WTC11 (cell line): ENCODE measurements at regions not wholly inside any gene's neighbourhood (a gene's known extent, or its start where the extent isn't known, plus 50 kb on each side); places are given as distances from the start of the nearest gene placed in this dataset.

Experiments
- ATAC-seq: fragments of 200-7000 bp; cut with Tn5 transposase; 2 replicates; pipeline ENCODE4 v1.10.0; 2021; ENCODE audit warnings: mild to moderate bottlenecking, moderate library complexity
- CTCF ChIA-PET: fragments of 300-600 bp; sonication (Branson Sonifier 250); formaldehyde crosslinking; loops from one replicate; lab custom pipeline; 2021; ENCODE audit warnings: antibody characterized with exemption; lab: Charles Lee
- POLR2A ChIA-PET: fragments of 350-600 bp; sonication (Branson Sonifier 250); formaldehyde crosslinking; loops from one replicate; lab custom pipeline; 2021; ENCODE audit warnings: antibody characterized with exemption; lab: Charles Lee
- DNase-seq: peaks from one replicate; pipeline ENCODE4 v3.0.0; 2021; ENCODE audit warnings: low spot score
- H3K27ac Mint-ChIP-seq: 2 replicates; pipeline ENCODE4 v1.8.0; 2021; ENCODE audit warnings: mixed read lengths
- H3K27me3 Mint-ChIP-seq: 2 replicates; pipeline ENCODE4 v1.8.0; 2021; ENCODE audit warnings: low read depth, mild to moderate bottlenecking, moderate library complexity, mixed read lengths
- H3K36me3 Mint-ChIP-seq: 2 replicates; pipeline ENCODE4 v1.8.0; 2021; ENCODE audit warnings: mixed read lengths
- H3K4me1 Mint-ChIP-seq: 2 replicates; pipeline ENCODE4 v1.8.0; 2022; ENCODE audit warnings: mixed read lengths
- H3K4me3 Mint-ChIP-seq: 2 replicates; pipeline ENCODE4 v1.8.0; 2021; ENCODE audit warnings: mild to moderate bottlenecking, moderate library complexity, mixed read lengths
- H3K9me3 Mint-ChIP-seq: 2 replicates; pipeline ENCODE4 v1.8.0; 2021; ENCODE audit warnings: mixed read lengths
- ATF1 ChIP-seq: sonication (generic); formaldehyde crosslinking; IDR thresholded peaks from 2 replicates; pipeline ENCODE4 v1.8.1; 2023; ENCODE audit warnings: mild to moderate bottlenecking, moderate library complexity, missing genetic modification reagents
- CREM ChIP-seq: sonication (generic); formaldehyde crosslinking; IDR thresholded peaks from 2 replicates; pipeline ENCODE4 v1.8.1; 2022; ENCODE audit warnings: mild to moderate bottlenecking, missing genetic modification reagents, moderate library complexity
- E2F5 ChIP-seq: sonication (generic); formaldehyde crosslinking; IDR thresholded peaks from 2 replicates; pipeline ENCODE4 v1.8.1; 2022; ENCODE audit warnings: mild to moderate bottlenecking, moderate library complexity, missing genetic modification reagents
- EMX1 ChIP-seq: fragments of 250-450 bp; sonication (Bioruptor Pico); IDR thresholded peaks from 2 replicates; pipeline ENCODE4 v1.8.0; 2021; ENCODE audit warnings: mild to moderate bottlenecking
- ESRRA ChIP-seq: sonication (generic); formaldehyde crosslinking; IDR thresholded peaks from 2 replicates; pipeline ENCODE4 v1.8.1; 2022; ENCODE audit warnings: mild to moderate bottlenecking, missing genetic modification reagents, borderline replicate concordance
- FOXJ3 ChIP-seq: sonication (generic); formaldehyde crosslinking; IDR thresholded peaks from 2 replicates; pipeline ENCODE4 v1.9.0; 2021; ENCODE audit warnings: missing genetic modification reagents, mild to moderate bottlenecking, borderline replicate concordance
- FOXK1 ChIP-seq: sonication (generic); formaldehyde crosslinking; IDR thresholded peaks from 2 replicates; pipeline ENCODE4 v1.8.0; 2022; ENCODE audit warnings: mild to moderate bottlenecking, moderate library complexity, missing genetic modification reagents
- IRF1 ChIP-seq: sonication (generic); formaldehyde crosslinking; IDR thresholded peaks from 2 replicates; pipeline ENCODE4 v1.8.0; 2023; ENCODE audit warnings: missing genetic modification reagents
- JAZF1 ChIP-seq: fragments of 250-450 bp; sonication (Bioruptor Pico); IDR thresholded peaks from 2 replicates; pipeline ENCODE4 v1.9.0; 2021; ENCODE audit warnings: moderate library complexity, mild to moderate bottlenecking, inconsistent platforms
- KAT7 ChIP-seq: sonication (generic); formaldehyde crosslinking; IDR thresholded peaks from 2 replicates; pipeline ENCODE4 v1.8.1; 2023; ENCODE audit warnings: missing genetic modification reagents, mild to moderate bottlenecking, borderline replicate concordance
- MAX ChIP-seq: sonication (generic); formaldehyde crosslinking; IDR thresholded peaks from 2 replicates; pipeline ENCODE4 v1.8.0; 2022; ENCODE audit warnings: mild to moderate bottlenecking, missing genetic modification reagents
- MLX ChIP-seq: sonication (generic); formaldehyde crosslinking; IDR thresholded peaks from 2 replicates; pipeline ENCODE4 v1.8.1; 2023; ENCODE audit warnings: mild to moderate bottlenecking, missing genetic modification reagents, moderate library complexity
- NFE2L1 ChIP-seq: sonication (generic); formaldehyde crosslinking; IDR thresholded peaks from 2 replicates; pipeline ENCODE4 v1.8.1; 2023; ENCODE audit warnings: missing genetic modification reagents
- NR1H2 ChIP-seq: sonication (generic); formaldehyde crosslinking; IDR thresholded peaks from 2 replicates; pipeline ENCODE4 v1.9.0; 2021; ENCODE audit warnings: mild to moderate bottlenecking, moderate library complexity, missing genetic modification reagents
- RELA ChIP-seq: sonication (generic); formaldehyde crosslinking; IDR thresholded peaks from 2 replicates; pipeline ENCODE4 v1.8.1; 2022; ENCODE audit warnings: missing genetic modification reagents, mild to moderate bottlenecking, borderline replicate concordance
- SMAD4 ChIP-seq: sonication (generic); formaldehyde crosslinking; IDR thresholded peaks from 2 replicates; pipeline ENCODE4 v1.8.0; 2022; ENCODE audit warnings: mild to moderate bottlenecking, missing genetic modification reagents
- STAT6 ChIP-seq: sonication (generic); formaldehyde crosslinking; conservative IDR thresholded peaks from 2 replicates; pipeline ENCODE4 v1.8.1; 2023; ENCODE audit warnings: mild to moderate bottlenecking, low read depth, missing genetic modification reagents, moderate library complexity
- TEAD1 ChIP-seq: sonication (generic); formaldehyde crosslinking; IDR thresholded peaks from 2 replicates; pipeline ENCODE4 v1.8.0; 2022; ENCODE audit warnings: mild to moderate bottlenecking, missing genetic modification reagents
- ZNF121 ChIP-seq: sonication (generic); formaldehyde crosslinking; IDR thresholded peaks from 2 replicates; pipeline ENCODE4 v1.8.0; 2023; ENCODE audit warnings: missing genetic modification reagents
- ZNF219 ChIP-seq: sonication (generic); formaldehyde crosslinking; IDR thresholded peaks from 2 replicates; pipeline ENCODE4 v1.8.0; 2023; ENCODE audit warnings: missing genetic modification reagents, mild to moderate bottlenecking, borderline replicate concordance
- ZNF396 ChIP-seq: fragments of 250-450 bp; sonication (Bioruptor Pico); IDR thresholded peaks from 2 replicates; pipeline ENCODE4 v1.8.0; 2021; ENCODE audit warnings: mild to moderate bottlenecking, moderate library complexity, borderline replicate concordance
- ZNF416 ChIP-seq: fragments of 250-450 bp; sonication (Bioruptor Pico); IDR thresholded peaks from 2 replicates; pipeline ENCODE4 v1.9.0; 2021; ENCODE audit warnings: mild to moderate bottlenecking, inconsistent platforms
- ZSCAN18 ChIP-seq: fragments of 250-450 bp; sonication (Bioruptor Pico); IDR thresholded peaks from 2 replicates; pipeline ENCODE4 v2.1.2; 2022; ENCODE audit warnings: mild to moderate bottlenecking, moderate library complexity

- no peak overlapping the region for H3K27ac Mint-ChIP-seq
- ATAC-seq (no peak), DNase-seq (no peak)
- ChIA-PET CTCF (interaction anchor here (1.1 kb wide), 1 partner anchor 62 kb away, joined by 3 read pairs; no protein-coding TSS in a partner anchor), POLR2A (no interaction called here)
- no peak overlapping the region for H3K4me3 Mint-ChIP-seq
- TF ChIP-seq FOXK1 (no peak), EMX1 (CRISPR knock-in tag) (no peak), ZNF121 (no peak), ZNF416 (no peak), ZNF396 (CRISPR knock-in tag) (no peak), E2F5 (CRISPR knock-in tag) (no peak), ZNF219 (CRISPR knock-in tag) (no peak), SMAD4 (CRISPR knock-in tag) (no peak), RELA (no peak), STAT6 (CRISPR knock-in tag) (no peak), CREM (CRISPR knock-in tag) (no peak), ZSCAN18 (no peak), IRF1 (CRISPR knock-in tag) (no peak), MAX (CRISPR knock-in tag) (no peak), NFE2L1 (CRISPR knock-in tag) (no peak), FOXJ3 (CRISPR knock-in tag) (no peak), MLX (CRISPR knock-in tag) (no peak), ATF1 (CRISPR knock-in tag) (no peak), ESRRA (CRISPR knock-in tag) (no peak), KAT7 (no peak)
- peaks cover 6% of the 10 kb centered on the region for H3K4me1 Mint-ChIP-seq
- peaks cover 15% of the 10 kb centered on the region for H3K9me3 Mint-ChIP-seq
- H3K36me3 Mint-ChIP-seq, result peaks cover 3% of the 10 kb centered on the region; the same call in 1 of the 2 replicates
- H3K27me3 Mint-ChIP-seq, result peaks cover 27% of the 10 kb centered on the region
Observed at GRCh38 chr4:16439768-16440167, 213.5 kb upstream of the TAPT1 start.

GRCh38 chr4:16438986-16439385, 212.7 kb upstream of the TAPT1 start:
- POLR2A ChIA-PET, result no interaction called here
- Mint-ChIP-seq H3K27ac (no peak overlapping the region), H3K9me3 (peaks cover 15% of the 10 kb centered on the region), H3K4me3 (no peak overlapping the region), H3K36me3 (peaks cover 3% of the 10 kb centered on the region; the same call in 1 of the 2 replicates)
- ATAC-seq, result no peak
- TF ChIP-seq NR1H2, result no peak
- no peak for TF ChIP-seq ATF1 (CRISPR knock-in tag)
- TF ChIP-seq NFE2L1 (CRISPR knock-in tag), result no peak
- TF ChIP-seq TEAD1 (CRISPR knock-in tag), result no peak
- no peak for TF ChIP-seq JAZF1 (CRISPR knock-in tag)
- TF ChIP-seq, all 79 proteins: peak for 0
- peaks cover 20% of the 10 kb centered on the region for H3K27me3 Mint-ChIP-seq
- DNase-seq, result no peak
- H3K4me1 Mint-ChIP-seq, result peaks cover 6% of the 10 kb centered on the region
- CTCF ChIA-PET, result no interaction called here
